ENCODE measurements at regions not wholly inside any gene's neighbourhood (a gene's known extent, or its start where the extent isn't known, plus 50 kb on each side); places are given as distances from the start of the nearest gene placed in this dataset.

GRCh38 chr17:13931800-13932460 is 137.4 kb upstream of the COX10 start:
- no peak for DNase-seq (ENCODE audit: low read depth)

- DNase-seq (ENCODE audit: low read depth) = no peak
These were observed 135.6 kb upstream of the COX10 start for GRCh38 chr17:13933441-13934276.

- no peak for DNase-seq (ENCODE audit: low read depth)
These were observed 130.1 kb upstream of the COX10 start for GRCh38 chr17:13939222-13939621.

- DNase-seq (ENCODE audit: low read depth) = no peak
These were observed 128.2 kb upstream of the COX10 start for GRCh38 chr17:13940858-13941665.

- DNase-seq (ENCODE audit: low read depth) = no peak
These were observed 127.5 kb upstream of the COX10 start for GRCh38 chr17:13941781-13942180.

GRCh38 chr17:13943909-13944308 is 125.4 kb upstream of the COX10 start:
- DNase-seq (ENCODE audit: low read depth) = no peak

- DNase-seq (ENCODE audit: low read depth) = no peak
These were observed 121.8 kb upstream of the COX10 start for GRCh38 chr17:13947499-13947898.

GRCh38 chr17:13952009-13952750 is 117.1 kb upstream of the COX10 start:
- DNase-seq (ENCODE audit: low read depth) = no peak

- no peak for DNase-seq (ENCODE audit: low read depth)
These were observed 115.5 kb upstream of the COX10 start for GRCh38 chr17:13953841-13954240.

- DNase-seq (ENCODE audit: low read depth) = no peak
These were observed 111.7 kb upstream of the COX10 start for GRCh38 chr17:13957636-13958035.

- DNase-seq (ENCODE audit: low read depth) = no peak
These were observed 110.5 kb upstream of the COX10 start for GRCh38 chr17:13958773-13959172.

- DNase-seq (ENCODE audit: low read depth) = no peak
These were observed 108.0 kb upstream of the COX10 start for GRCh38 chr17:13961265-13961664.

GRCh38 chr17:13962716-13963240 is 106.5 kb upstream of the COX10 start:
- DNase-seq (ENCODE audit: low read depth) = no peak

GRCh38 chr17:13967416-13967815 is 101.9 kb upstream of the COX10 start:
- DNase-seq (ENCODE audit: low read depth) = no peak

- DNase-seq (ENCODE audit: low read depth) = no peak
These were observed 98.8 kb upstream of the COX10 start for GRCh38 chr17:13970531-13970930.

- DNase-seq (ENCODE audit: low read depth) = no peak
These were observed 95.2 kb upstream of the COX10 start for GRCh38 chr17:13973960-13974651.

GRCh38 chr17:13977837-13978236 is 91.5 kb upstream of the COX10 start:
- no peak for DNase-seq (ENCODE audit: low read depth)

GRCh38 chr17:13978478-13978877 is 90.8 kb upstream of the COX10 start:
- DNase-seq (ENCODE audit: low read depth) = no peak

- DNase-seq (ENCODE audit: low read depth) = no peak
These were observed 87.4 kb upstream of the COX10 start for GRCh38 chr17:13981881-13982280.

GRCh38 chr17:13984956-13985355 is 84.3 kb upstream of the COX10 start:
- no peak for DNase-seq (ENCODE audit: low read depth)

- no peak for DNase-seq (ENCODE audit: low read depth)
These were observed 82.4 kb upstream of the COX10 start for GRCh38 chr17:13986855-13987254.
